ENCODE measurements at regions not wholly inside any gene's neighbourhood (a gene's known extent, or its start where the extent isn't known, plus 50 kb on each side); places are given as distances from the start of the nearest gene placed in this dataset.
"Not testable (repeated sequence)": the region's sequence is repeated elsewhere in the genome, so short reads cannot be mapped to it uniquely, and the experiment has no call there.

- DNase-seq, result peak; percentile 24
Observed at GRCh38 chrX:124426288-124427169, 80.2 kb downstream of the SH2D1A start.

- no peak for DNase-seq
Observed at GRCh38 chrX:124433186-124433585, 86.8 kb downstream of the SH2D1A start.

GRCh38 chrX:124435616-124436015, 89.3 kb downstream of the SH2D1A start:
- DNase-seq, result no peak

GRCh38 chrX:124440695-124441094, 94.3 kb downstream of the SH2D1A start:
- no peak for DNase-seq

GRCh38 chrX:124441971-124442590, 95.7 kb downstream of the SH2D1A start:
- no peak for DNase-seq

GRCh38 chrX:124455966-124456365, 109.6 kb downstream of the SH2D1A start:
- no peak for DNase-seq

- not testable (repeated sequence) for DNase-seq
Observed at GRCh38 chrX:124459851-124460250, 113.5 kb downstream of the SH2D1A start.

- DNase-seq, result no peak
Observed at GRCh38 chrX:124462931-124463330, 116.6 kb downstream of the SH2D1A start.

GRCh38 chrX:124467202-124467601, 120.8 kb downstream of the SH2D1A start:
- DNase-seq, result no peak

GRCh38 chrX:124475358-124475757, 129.0 kb downstream of the SH2D1A start:
- no peak for DNase-seq

GRCh38 chrX:124476562-124476961, 130.2 kb downstream of the SH2D1A start:
- no peak for DNase-seq

GRCh38 chrX:124478046-124478445, 131.7 kb downstream of the SH2D1A start:
- no peak for DNase-seq

- no peak for DNase-seq
Observed at GRCh38 chrX:124488412-124489161, 142.2 kb downstream of the SH2D1A start.

- no peak for DNase-seq
Observed at GRCh38 chrX:124493984-124494383, 147.6 kb downstream of the SH2D1A start.

- no peak for DNase-seq
Observed at GRCh38 chrX:124497386-124497785, 151.0 kb downstream of the SH2D1A start.

- DNase-seq, result peak; percentile 30
Observed at GRCh38 chrX:124501586-124501985, 155.2 kb downstream of the SH2D1A start.

- peak; percentile 39 for DNase-seq
Observed at GRCh38 chrX:124502166-124502565, 155.8 kb downstream of the SH2D1A start.

- DNase-seq, result no peak
Observed at GRCh38 chrX:124502599-124502998, 156.2 kb downstream of the SH2D1A start.

- no peak for DNase-seq
Observed at GRCh38 chrX:124504111-124504983, 158.0 kb downstream of the SH2D1A start.

GRCh38 chrX:124506066-124506465, 159.7 kb downstream of the SH2D1A start:
- DNase-seq, result no peak

GRCh38 chrX:124507246-124507645, 160.9 kb downstream of the SH2D1A start:
- no peak for DNase-seq

- DNase-seq, result no peak
Observed at GRCh38 chrX:124518885-124519284, 172.5 kb downstream of the SH2D1A start.

GRCh38 chrX:124524852-124525251, 178.5 kb downstream of the SH2D1A start:
- DNase-seq, result no peak
